GM13976 (cell line): ENCODE measurements at regions not wholly inside any gene's neighbourhood (a gene's known extent, or its start where the extent isn't known, plus 50 kb on each side); places are given as distances from the start of the nearest gene placed in this dataset.
"Not testable (repeated sequence)": the region's sequence is repeated elsewhere in the genome, so short reads cannot be mapped to it uniquely, and the experiment has no call there.

Experiments
- DNase-seq: peaks from one replicate; pipeline ENCODE4 v3.0.0; 2012; ENCODE audit warnings: low spot score
- CTCF ChIP-seq: IDR thresholded peaks from 2 replicates; pipeline ENCODE4 v1.5.1; 2012; ENCODE audit warnings: borderline replicate concordance, mild to moderate bottlenecking; ENCODE audit not compliant: insufficient read depth; ENCODE audit errors: extremely low read depth, missing control alignments, control extremely low read depth
- in situ Hi-C: fragments of 300-500 bp; cut with MboI; formaldehyde crosslinking; loops from one replicate; pipeline ENCODE4 v1.12.0; 2022; ENCODE audit warnings: low sequenced_read_pairs, mixed read lengths, inconsistent platforms; ENCODE audit not compliant: unreplicated experiment

DNA sequence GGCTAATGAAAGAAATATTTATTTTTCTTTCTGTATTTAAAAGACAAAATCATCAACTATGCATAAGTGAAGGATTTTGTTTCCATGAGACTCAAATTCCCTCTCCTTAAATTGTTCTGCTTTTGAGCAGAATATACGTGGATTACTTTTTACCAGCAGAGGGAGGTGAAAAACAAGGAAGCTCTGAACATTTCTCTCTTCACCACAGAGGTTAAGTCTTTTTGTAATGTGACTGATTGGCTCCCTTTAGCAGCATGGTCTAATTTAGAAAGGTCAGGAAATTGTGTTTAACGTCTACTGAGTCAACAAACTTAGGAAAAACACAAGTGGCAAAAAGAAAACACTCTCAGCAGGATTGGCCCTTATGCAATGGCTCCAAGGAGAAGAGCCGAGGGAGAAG is 55.1 kb upstream of the F9 start:
- TF ChIP-seq CTCF: no peak
- in situ Hi-C loops: no loop called here
- no peak for DNase-seq

- in situ Hi-C loops, DNase-seq: not testable (repeated sequence)
Measured at GRCh38 chrX:139461945-139462344, 68.6 kb upstream of the F9 start.

DNA sequence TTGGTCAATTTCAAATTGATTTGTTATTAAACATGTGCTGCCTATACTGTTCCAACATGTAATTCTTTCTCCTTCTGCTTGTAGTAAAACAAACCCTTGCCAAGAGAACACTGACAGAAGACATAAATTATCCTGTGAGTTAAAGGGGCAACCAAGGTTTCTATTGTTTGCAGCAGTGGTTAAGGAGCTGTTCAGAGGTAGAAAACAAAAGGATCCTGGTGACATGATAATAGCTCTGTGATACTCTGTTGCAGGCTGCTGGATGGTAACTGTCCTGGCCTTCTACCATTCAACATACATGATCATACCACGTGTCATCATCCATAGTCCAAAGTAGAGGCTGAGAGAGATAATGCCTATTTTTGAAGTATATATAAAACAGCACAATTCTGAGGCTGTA is 75.8 kb upstream of the F9 start:
- TF ChIP-seq CTCF: no peak

GRCh38 chrX:139448996-139449395 is 81.5 kb upstream of the F9 start:
- in situ Hi-C loops: no loop called here
- TF ChIP-seq CTCF: no peak
- DNase-seq: no peak

More for the DNA sequence above, 75.8 kb upstream of the F9 start:
- DNase-seq: no peak
- in situ Hi-C loops: no loop called here

GRCh38 chrX:139446832-139447231 is 83.7 kb upstream of the F9 start:
- no peak for TF ChIP-seq CTCF
- no peak for DNase-seq

GRCh38 chrX:139429913-139430312 is 100.6 kb upstream of the F9 start:
- no peak for DNase-seq
- no peak for TF ChIP-seq CTCF
- in situ Hi-C loops: no loop called here

More at GRCh38 chrX:139446832-139447231, 83.7 kb upstream of the F9 start:
- in situ Hi-C loops: no loop called here

GRCh38 chrX:139423186-139423585 is 107.4 kb upstream of the F9 start:
- in situ Hi-C loops: no loop called here
- TF ChIP-seq CTCF: no peak
- DNase-seq: no peak

DNA sequence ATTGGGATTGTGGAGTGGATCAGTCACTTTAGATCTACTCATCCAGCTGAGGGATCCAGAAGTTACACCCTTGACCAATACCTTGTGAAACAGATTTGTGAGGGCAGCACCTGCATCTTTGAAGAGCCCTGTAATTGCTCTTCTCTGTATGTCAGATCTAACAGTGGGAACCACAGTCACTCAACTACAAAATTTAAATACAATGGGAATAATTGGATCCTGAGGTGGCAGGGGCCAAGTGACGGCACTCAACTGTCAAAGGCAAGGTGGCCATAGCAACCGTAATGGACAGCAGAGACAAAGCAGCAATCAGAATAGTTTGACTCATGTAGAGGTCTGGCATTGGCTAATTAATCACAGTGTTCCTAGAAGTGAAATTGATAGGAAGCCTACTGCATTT is 132.3 kb upstream of the F9 start:
- in situ Hi-C loops: not testable (repeated sequence)

More for the DNA sequence above, 132.3 kb upstream of the F9 start:
- not testable (repeated sequence) for DNase-seq
